Effector memory CD8-positive, alpha-beta T cell (primary cell): ENCODE measurements at regions not wholly inside any gene's neighbourhood (a gene's known extent, or its start where the extent isn't known, plus 50 kb on each side); places are given as distances from the start of the nearest gene placed in this dataset.

ENCODE experiments used
- ATAC-seq: fragments of 150-1000 bp; cut with Tn5 transposase; replicated peaks from 2 replicates; pipeline ENCODE4 v1.10.0; 2021; ENCODE audit warnings: mild to moderate bottlenecking, moderate library complexity
- DNase-seq, 3 experiments: peaks; one replicate each; pipeline ENCODE4 v3.0.0; 2021
- H3K27ac Mint-ChIP-seq, 2 donors: one replicate each; pipeline ENCODE4 v1.8.0; 2022; ENCODE audit warnings: mild to moderate bottlenecking in 2 of 2, mixed read lengths in 2 of 2, moderate library complexity in 2 of 2
- H3K27me3 Mint-ChIP-seq, 2 donors: one replicate each; pipeline ENCODE4 v1.8.0; 2022; ENCODE audit warnings: mixed read lengths in 2 of 2
- H3K36me3 Mint-ChIP-seq: one replicate; pipeline ENCODE4 v1.8.0; 2022; ENCODE audit warnings: mild to moderate bottlenecking, moderate library complexity, mixed read lengths; ENCODE audit not compliant: insufficient read depth
- H3K4me1 Mint-ChIP-seq, 2 donors: one replicate each; pipeline ENCODE4 v1.8.0; 2022; ENCODE audit warnings: low read depth in 2 of 2, mixed read lengths in 2 of 2
- H3K4me3 Mint-ChIP-seq, 2 donors: one replicate each; pipeline ENCODE4 v1.8.0; 2022; ENCODE audit warnings: mild to moderate bottlenecking in 2 of 2, mixed read lengths in 2 of 2, moderate library complexity in 2 of 2
- H3K9me3 Mint-ChIP-seq, 2 donors: one replicate each; pipeline ENCODE4 v1.8.0; 2022; ENCODE audit warnings: mixed read lengths in 2 of 2

DNA sequence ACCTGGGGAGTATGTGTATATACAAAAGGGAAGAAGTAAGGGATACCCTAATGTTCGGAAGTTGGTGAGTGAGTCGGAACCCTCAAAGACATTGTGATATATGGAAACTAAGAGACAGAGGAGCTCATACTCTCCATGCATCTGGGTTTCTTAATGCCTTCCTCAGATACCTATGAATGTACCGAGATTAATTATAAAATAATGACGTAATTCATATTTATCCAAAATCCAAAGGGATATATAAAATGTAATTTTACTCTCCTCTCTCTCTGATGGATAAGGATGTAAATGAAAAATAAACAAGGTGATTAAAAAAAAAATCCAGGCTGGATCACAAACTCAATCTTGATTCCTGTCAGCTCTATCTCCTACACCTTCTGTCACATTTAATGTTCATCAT, 275.9 kb upstream of the FAM241A start:
- Mint-ChIP-seq H3K9me3 (peaks cover 7 to 8% of the 10 kb centered on the region in 2 donors), H3K36me3 (no peaks in the 10 kb centered on the region), H3K4me3 (no peak overlapping the region), H3K4me1 (no peaks in the 10 kb centered on the region), H3K27me3 (no peaks in the 10 kb centered on the region), H3K27ac (no peak overlapping the region)
- ATAC-seq (no peak), DNase-seq (no peak)

DNA sequence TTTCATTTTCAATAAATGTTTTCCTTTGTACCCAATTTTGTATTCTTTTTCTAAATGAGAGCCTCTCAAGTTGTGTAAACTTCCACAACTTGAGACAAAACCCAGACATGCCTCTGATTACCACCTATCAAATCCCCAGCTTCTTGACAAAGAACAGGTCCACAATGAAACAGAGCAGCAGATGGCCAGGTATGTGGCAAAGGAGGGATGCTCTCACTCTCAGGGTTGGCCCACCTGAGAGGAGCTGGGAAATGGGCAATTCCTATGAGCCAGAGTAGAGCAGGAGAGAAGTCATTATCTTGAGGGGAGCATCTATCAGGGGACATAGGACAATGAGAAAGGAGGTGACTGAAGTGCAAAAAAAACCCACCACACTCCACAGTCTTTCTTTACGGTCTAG, 273.5 kb upstream of the FAM241A start:
- Mint-ChIP-seq H3K4me1 (no peaks in the 10 kb centered on the region), H3K9me3 (peaks cover 8 to 9% of the 10 kb centered on the region in 2 donors), H3K36me3 (no peaks in the 10 kb centered on the region), H3K27ac (no peak overlapping the region), H3K4me3 (no peak overlapping the region), H3K27me3 (no peaks in the 10 kb centered on the region)
- DNase-seq (no peak), ATAC-seq (no peak)

DNA sequence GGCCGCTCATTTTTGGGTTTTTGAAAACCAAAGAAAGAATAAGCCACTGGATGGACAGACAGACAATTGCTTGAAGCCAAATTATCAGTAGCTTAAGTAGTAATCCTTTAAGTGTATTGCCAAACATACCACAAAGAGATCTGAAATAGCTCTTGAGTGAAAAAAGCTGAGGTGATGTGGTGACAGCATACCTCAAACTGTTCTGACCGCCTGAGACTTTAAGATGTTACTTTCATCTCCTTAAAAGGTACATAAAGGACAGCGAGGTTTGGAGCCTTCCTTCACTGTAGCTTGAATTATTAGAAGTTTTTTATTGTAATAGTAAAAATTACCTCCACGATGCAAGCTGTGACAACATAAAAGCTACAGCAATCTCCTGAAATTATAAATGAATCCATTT, 271.5 kb upstream of the FAM241A start:
- no peak overlapping the region for H3K4me3 Mint-ChIP-seq
- H3K4me1 Mint-ChIP-seq: no peaks in the 10 kb centered on the region
- H3K9me3 Mint-ChIP-seq: peaks cover 0 to 8% of the 10 kb centered on the region in 2 donors

DNA sequence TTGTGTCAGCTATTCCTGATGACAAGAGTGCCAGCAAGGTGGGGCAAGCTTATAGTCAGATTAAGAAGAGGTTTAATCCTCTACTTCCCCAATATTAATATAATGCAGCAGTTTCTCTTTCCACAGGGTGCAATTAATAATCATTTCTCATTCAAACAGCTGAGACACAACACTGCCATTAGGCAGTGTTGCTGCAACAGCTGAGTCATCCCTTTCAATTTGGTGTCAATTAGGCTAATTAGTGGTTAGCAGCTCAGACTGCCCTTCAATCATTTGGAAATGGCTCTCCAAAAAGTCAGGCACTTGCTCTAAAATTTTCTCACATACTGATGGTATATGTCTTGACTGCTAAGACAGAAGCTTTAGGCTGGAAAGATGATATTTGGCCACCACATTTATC, 265.7 kb upstream of the FAM241A start:
- Mint-ChIP-seq H3K9me3 (peaks cover 0 to 3% of the 10 kb centered on the region in 2 donors), H3K4me1 (no peaks in the 10 kb centered on the region), H3K36me3 (no peaks in the 10 kb centered on the region), H3K27me3 (no peaks in the 10 kb centered on the region), H3K4me3 (no peak overlapping the region), H3K27ac (no peak overlapping the region)
- ATAC-seq (no peak), DNase-seq (no peak)

More for the DNA sequence above, 271.5 kb upstream of the FAM241A start:
- no peak for ATAC-seq
- no peaks in the 10 kb centered on the region for H3K27me3 Mint-ChIP-seq
- H3K36me3 Mint-ChIP-seq: no peaks in the 10 kb centered on the region
- DNase-seq: no peak
- no peak overlapping the region for H3K27ac Mint-ChIP-seq

DNA sequence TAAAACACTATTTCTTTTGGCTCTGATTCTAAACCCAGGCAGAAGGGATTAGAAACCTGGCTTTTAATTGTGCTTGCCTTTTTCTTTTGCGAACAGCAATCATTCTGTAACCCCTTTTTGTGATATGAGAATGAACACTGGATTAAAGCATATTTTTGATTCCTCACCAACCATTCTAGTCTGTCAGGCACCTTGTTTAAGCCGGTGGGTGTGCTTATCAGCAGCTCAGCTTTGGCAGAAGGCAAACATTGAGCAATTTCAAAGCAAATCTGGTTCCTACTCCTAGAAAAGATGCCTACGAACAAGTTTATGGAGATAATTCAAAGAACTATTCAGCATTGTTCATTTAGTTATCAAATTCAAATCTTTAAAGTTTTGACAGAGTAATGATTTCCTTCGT, 265.1 kb upstream of the FAM241A start:
- ATAC-seq: no peak
- Mint-ChIP-seq H3K27me3 (no peaks in the 10 kb centered on the region), H3K27ac (no peak overlapping the region), H3K4me3 (no peak overlapping the region), H3K36me3 (no peaks in the 10 kb centered on the region), H3K9me3 (peaks cover 0 to 3% of the 10 kb centered on the region in 2 donors), H3K4me1 (no peaks in the 10 kb centered on the region)
- no peak for DNase-seq

DNA sequence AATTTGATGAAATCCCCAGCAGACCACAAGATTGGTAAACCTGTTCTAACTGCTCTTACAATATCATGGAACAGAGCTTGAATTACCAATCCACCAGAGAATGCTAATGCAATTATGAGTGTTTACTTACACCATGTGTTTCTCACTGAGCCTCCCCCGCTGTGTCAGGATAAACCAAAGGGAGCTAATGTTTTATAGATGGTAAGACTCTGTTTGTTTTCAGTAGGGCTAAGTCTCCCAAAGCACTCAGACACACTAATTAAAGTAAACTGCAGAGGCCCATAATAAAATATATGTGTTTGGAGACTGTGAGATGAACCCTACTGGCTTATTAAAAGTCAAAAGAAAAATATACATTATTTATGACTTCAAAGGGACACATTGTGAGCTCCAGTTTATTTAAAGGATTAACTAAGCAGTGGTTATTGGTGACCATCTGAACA, 261.7 kb upstream of the FAM241A start:
- peaks cover 0 to 3% of the 10 kb centered on the region in 2 donors for H3K9me3 Mint-ChIP-seq
- H3K27me3 Mint-ChIP-seq: no peaks in the 10 kb centered on the region
- H3K4me1 Mint-ChIP-seq: no peaks in the 10 kb centered on the region
- H3K36me3 Mint-ChIP-seq: no peaks in the 10 kb centered on the region
- H3K4me3 Mint-ChIP-seq: no peak overlapping the region
- H3K27ac Mint-ChIP-seq: no peak overlapping the region
- ATAC-seq (no peak), DNase-seq (no peak)

DNA sequence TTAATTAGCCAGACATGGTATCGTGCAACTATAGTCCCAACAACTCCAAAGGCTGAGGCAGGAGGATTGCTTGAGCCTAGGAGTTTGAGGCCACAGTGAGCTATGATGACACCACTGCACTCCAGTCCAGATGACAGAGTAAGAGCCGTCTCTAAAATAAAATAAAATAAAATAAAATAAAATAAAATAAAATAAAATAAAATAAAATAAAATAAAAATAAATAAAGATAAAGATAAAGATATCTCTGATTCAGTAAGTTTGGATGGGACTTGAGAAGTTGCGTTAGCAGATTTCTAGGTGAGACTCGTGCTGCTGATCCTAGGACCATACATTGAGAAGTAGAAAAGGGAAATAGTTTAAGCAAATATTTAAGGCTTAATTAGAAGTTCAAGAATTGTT, 254.8 kb upstream of the FAM241A start:
- Mint-ChIP-seq H3K4me1 (no peaks in the 10 kb centered on the region), H3K27me3 (no peaks in the 10 kb centered on the region), H3K36me3 (no peaks in the 10 kb centered on the region), H3K9me3 (peaks cover 3 to 10% of the 10 kb centered on the region in 2 donors), H3K4me3 (no peak overlapping the region), H3K27ac (no peak overlapping the region)
- ATAC-seq (no peak), DNase-seq (no peak)

DNA sequence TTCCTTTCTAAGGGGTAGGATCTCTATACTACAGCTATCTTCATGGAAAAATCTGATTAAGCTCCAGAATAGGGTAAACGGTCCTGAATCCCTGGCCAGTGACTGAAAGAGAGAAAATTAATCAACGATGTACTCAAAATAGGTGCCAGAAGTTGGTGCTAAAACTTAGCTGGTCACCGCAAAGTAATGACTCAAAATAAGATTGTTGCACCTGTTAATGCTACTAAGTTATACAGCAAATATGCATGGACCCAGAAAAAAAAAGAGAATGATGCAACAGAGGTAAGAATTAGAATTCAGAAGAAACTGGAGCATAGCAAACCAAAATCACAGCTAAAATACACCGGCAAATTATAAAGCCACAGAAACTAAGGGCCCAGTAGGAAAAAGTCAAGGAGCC, 239.7 kb upstream of the FAM241A start:
- Mint-ChIP-seq H3K27me3 (no peaks in the 10 kb centered on the region), H3K9me3 (no peaks in the 10 kb centered on the region), H3K27ac (no peak overlapping the region), H3K36me3 (no peaks in the 10 kb centered on the region), H3K4me3 (no peak overlapping the region), H3K4me1 (no peaks in the 10 kb centered on the region)
- ATAC-seq (no peak), DNase-seq (no peak)

DNA sequence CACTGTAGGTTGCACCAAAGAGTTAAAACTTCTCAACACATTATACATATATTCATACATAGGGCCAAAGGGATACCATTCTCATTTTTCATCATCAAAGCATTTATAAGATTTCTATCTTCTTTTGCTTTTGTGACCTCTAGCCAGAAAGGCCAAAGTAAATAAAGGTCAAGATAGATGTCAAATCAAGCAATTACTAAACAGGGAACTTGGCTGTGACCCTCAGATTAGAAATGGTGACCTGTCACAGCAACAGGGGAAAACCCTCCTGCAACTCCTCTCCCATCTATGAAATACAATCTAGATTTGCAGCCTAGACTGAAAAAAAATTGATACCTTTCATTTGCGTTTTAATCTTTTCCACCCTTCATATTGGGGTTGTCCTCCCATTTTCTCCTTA, 225.6 kb upstream of the FAM241A start:
- ATAC-seq: no peak
- Mint-ChIP-seq H3K9me3 (peaks cover 0 to 8% of the 10 kb centered on the region in 2 donors), H3K27ac (no peak overlapping the region), H3K36me3 (no peaks in the 10 kb centered on the region), H3K4me1 (no peaks in the 10 kb centered on the region), H3K4me3 (no peak overlapping the region), H3K27me3 (no peaks in the 10 kb centered on the region)
- no peak for DNase-seq

DNA sequence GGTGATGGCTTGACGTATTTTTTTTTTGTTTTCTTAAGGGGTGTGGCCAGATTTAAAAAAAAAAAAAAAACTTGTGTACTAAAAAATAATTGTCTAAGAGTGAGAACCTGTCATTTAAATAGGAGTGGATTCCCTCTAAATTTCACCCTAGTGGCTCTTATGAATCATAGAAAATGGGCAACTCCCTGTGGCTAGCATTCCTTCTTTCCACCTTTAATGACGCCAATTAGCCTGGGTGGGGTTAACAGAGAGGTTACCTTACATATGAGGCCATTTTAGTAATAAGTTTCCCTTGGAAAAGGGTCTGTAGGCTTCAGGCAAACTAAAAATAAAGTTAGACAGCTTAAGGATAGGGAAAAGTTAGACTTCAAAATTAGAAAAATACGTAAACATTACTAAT, 223.5 kb upstream of the FAM241A start:
- no peaks in the 10 kb centered on the region for H3K27me3 Mint-ChIP-seq
- H3K27ac Mint-ChIP-seq: no peak overlapping the region
- no peaks in the 10 kb centered on the region for H3K4me1 Mint-ChIP-seq
- H3K36me3 Mint-ChIP-seq: no peaks in the 10 kb centered on the region
- ATAC-seq: no peak
- no peak overlapping the region for H3K4me3 Mint-ChIP-seq
- peaks cover 0 to 10% of the 10 kb centered on the region in 2 donors for H3K9me3 Mint-ChIP-seq
- DNase-seq: no peak

DNA sequence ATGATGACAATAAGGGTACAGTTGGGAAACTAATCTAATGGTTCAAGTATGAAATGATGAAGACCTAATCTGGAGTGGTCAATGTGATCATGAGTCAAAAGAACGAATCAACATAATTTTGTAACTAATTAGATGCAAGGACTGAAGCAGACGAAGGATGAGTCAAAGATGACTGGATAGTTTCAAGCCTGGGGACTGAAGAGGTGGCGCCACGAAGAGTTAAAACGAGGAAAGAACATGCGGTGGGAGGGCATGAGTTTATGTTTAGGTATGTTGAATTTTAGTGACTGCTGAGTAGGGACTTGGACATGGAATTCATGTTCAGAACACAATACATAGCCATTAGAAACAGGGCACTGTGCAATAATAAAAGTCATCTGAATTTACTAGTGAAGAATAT, 221.5 kb upstream of the FAM241A start:
- H3K4me3 Mint-ChIP-seq: no peak overlapping the region
- peaks cover 0 to 6% of the 10 kb centered on the region in 2 donors for H3K9me3 Mint-ChIP-seq
- no peaks in the 10 kb centered on the region for H3K36me3 Mint-ChIP-seq
- no peak for ATAC-seq
- H3K27me3 Mint-ChIP-seq: no peaks in the 10 kb centered on the region
- no peak overlapping the region for H3K27ac Mint-ChIP-seq
- no peaks in the 10 kb centered on the region for H3K4me1 Mint-ChIP-seq
- no peak for DNase-seq

DNA sequence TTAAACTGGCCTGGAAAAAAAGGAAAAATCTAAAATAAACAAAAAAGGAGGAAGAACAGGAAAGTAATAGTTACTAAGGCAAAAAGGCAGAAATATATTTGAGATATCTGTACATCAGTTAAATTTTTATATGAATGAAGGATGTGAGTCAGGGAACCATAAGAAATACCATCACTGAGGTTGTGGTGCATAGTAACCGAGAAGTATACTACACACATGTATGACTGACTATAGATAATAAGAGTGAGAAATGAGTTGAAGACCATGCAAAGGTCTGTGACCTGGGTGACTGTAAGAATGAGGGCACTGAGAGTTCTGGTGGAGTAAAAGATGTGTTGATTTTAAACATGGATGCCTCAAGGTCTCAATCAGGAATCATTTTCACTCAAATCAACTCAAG, 220.6 kb upstream of the FAM241A start:
- ATAC-seq (no peak), DNase-seq (no peak)
- Mint-ChIP-seq H3K4me3 (no peak overlapping the region), H3K27me3 (no peaks in the 10 kb centered on the region), H3K27ac (no peak overlapping the region), H3K4me1 (no peaks in the 10 kb centered on the region), H3K9me3 (peaks cover 0 to 2% of the 10 kb centered on the region in 2 donors), H3K36me3 (no peaks in the 10 kb centered on the region)

DNA sequence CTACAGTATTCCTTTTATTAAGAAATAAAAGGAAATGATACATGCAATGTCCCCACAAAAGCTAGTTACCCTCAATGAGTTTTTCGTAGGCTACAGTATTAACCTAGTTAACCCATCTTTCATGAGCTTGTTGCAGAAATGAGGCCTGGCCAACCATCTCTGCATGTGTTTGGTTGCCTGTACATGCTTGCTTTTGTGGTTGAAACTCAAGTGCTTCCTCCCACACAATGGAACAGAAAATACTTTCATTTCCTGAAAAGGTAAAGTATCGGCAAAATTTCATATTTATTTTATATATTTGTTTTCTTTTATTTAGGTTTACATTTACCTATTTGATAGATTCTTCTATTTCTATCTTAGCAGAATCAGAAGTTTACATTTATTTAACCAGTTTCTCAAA, 214.6 kb upstream of the FAM241A start:
- DNase-seq (no peak), ATAC-seq (no peak)
- no peaks in the 10 kb centered on the region for H3K4me1 Mint-ChIP-seq
- no peak overlapping the region for H3K4me3 Mint-ChIP-seq
- H3K27me3 Mint-ChIP-seq: no peaks in the 10 kb centered on the region
- H3K27ac Mint-ChIP-seq: no peak overlapping the region
- H3K9me3 Mint-ChIP-seq: no peaks in the 10 kb centered on the region
- no peaks in the 10 kb centered on the region for H3K36me3 Mint-ChIP-seq

DNA sequence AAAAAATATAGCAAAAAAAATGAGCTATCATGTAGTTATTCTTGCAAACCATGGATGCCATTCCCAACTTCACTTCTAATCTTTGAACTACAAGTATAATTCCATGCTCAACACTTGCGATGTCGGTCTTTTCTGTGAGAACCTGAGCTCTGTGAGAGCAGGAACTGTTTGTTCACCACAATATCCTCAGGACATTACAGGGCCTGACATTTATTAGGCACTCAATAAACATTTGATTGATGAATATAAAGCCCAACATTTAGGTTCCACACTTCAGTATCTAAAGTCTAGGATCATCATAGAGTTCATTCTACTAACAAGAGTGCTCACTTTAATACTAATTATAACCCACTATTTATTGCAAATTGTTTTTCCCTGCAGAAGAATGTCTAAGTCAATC, 211.6 kb upstream of the FAM241A start:
- ATAC-seq (no peak), DNase-seq (no peak)
- H3K4me1 Mint-ChIP-seq: no peaks in the 10 kb centered on the region
- H3K4me3 Mint-ChIP-seq: no peak overlapping the region
- H3K36me3 Mint-ChIP-seq: no peaks in the 10 kb centered on the region
- H3K9me3 Mint-ChIP-seq: no peaks in the 10 kb centered on the region
- no peak overlapping the region for H3K27ac Mint-ChIP-seq
- H3K27me3 Mint-ChIP-seq: no peaks in the 10 kb centered on the region

DNA sequence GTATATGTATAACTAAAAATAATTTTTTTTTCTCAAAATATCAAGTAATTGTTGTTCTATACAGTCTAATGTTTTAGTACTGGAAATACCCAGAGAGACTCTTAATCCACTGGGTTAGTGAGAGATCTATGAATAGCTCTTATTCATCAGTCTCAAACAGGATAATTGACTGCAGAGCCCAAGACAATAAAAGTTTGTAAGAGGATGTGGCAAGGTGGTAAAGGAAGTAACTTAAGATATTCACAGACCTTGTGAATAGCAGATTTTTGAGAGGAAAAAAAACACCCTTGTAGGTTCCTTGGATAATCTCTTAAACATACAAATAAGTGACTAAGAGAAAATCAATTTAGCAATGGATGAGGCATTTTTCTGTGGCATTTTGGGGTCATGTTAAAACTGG, 210.9 kb upstream of the FAM241A start:
- H3K4me1 Mint-ChIP-seq: no peaks in the 10 kb centered on the region
- DNase-seq (no peak), ATAC-seq (no peak)
- H3K36me3 Mint-ChIP-seq: no peaks in the 10 kb centered on the region
- no peak overlapping the region for H3K27ac Mint-ChIP-seq
- no peaks in the 10 kb centered on the region for H3K9me3 Mint-ChIP-seq
- no peaks in the 10 kb centered on the region for H3K27me3 Mint-ChIP-seq
- no peak overlapping the region for H3K4me3 Mint-ChIP-seq
